ENCODE measurements at regions not wholly inside any gene's neighbourhood (a gene's known extent, or its start where the extent isn't known, plus 50 kb on each side); places are given as distances from the start of the nearest gene placed in this dataset.

DNA sequence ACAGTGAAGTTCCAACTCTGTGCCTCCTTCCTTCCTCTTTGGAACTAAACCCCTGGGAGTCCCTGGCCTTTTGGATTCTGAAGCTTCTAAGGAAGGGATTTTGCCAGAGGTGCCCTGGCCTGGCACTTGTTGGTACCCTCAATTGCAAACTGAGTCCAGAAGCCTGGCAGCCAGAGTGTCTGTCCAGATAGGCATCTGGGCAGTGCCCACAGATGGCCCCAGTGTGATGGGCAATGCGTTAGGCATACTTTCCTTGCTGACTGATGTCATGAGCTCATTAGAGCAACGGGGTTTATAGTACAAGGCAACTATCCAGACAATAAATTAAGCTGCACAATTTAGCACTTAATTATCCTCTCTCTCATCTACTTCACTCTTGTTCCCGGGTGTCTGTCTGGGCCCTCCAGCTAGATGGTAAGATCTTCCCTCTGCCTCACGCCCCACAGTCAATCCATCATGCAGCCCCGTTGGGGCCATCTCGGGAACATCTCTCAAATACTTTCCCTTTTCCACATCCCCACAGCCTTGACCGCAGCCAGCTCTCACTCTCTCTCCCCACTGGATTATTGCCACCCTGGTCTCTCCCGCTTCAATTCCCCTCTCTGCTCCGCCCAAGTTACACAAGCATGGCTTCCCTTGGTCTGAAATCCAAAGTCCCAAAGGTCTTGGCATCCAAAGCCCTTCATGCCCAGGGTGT is 157.5 kb upstream of the SMIM23 start:
- TF ChIP-seq RAD21 (IDR thresholded peaks at IDR 0.05 in 1 of 2, conservative IDR thresholded peaks at IDR 0.05 in 1 of 2; ENCODE audit: low read depth in 2 of 2, low read length in 2 of 2): no peak
- TF ChIP-seq, protein P1, sequence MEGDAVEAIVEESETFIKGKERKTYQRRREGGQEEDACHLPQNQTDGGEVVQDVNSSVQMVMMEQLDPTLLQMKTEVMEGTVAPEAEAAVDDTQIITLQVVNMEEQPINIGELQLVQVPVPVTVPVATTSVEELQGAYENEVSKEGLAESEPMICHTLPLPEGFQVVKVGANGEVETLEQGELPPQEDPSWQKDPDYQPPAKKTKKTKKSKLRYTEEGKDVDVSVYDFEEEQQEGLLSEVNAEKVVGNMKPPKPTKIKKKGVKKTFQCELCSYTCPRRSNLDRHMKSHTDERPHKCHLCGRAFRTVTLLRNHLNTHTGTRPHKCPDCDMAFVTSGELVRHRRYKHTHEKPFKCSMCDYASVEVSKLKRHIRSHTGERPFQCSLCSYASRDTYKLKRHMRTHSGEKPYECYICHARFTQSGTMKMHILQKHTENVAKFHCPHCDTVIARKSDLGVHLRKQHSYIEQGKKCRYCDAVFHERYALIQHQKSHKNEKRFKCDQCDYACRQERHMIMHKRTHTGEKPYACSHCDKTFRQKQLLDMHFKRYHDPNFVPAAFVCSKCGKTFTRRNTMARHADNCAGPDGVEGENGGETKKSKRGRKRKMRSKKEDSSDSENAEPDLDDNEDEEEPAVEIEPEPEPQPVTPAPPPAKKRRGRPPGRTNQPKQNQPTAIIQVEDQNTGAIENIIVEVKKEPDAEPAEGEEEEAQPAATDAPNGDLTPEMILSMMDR (IDR thresholded peaks at IDR 0.05; ENCODE audit: control extremely low read depth in 1 of 3, insufficient read depth in 1 of 3, low read depth in 1 of 3, low read length in 3 of 3): no peak
- no peak for TF ChIP-seq ZNF274 (IDR thresholded peaks at IDR 0.05; ENCODE audit: borderline replicate concordance, extremely low read depth, low read length)

Data from H1 (cell line).